Brain microvascular endothelial cell (primary cell): ENCODE measurements at regions not wholly inside any gene's neighbourhood (a gene's known extent, or its start where the extent isn't known, plus 50 kb on each side); places are given as distances from the start of the nearest gene placed in this dataset.

Source experiments
- DNase-seq: peaks from one replicate; pipeline ENCODE4 v3.0.0-alpha.2; 2020
- H3K27ac ChIP-seq: fragments of 250-450 bp; sonication (Bioruptor Pico); 2 replicates; pipeline ENCODE4 v1.5.1; 2020; ENCODE audit warnings: mild to moderate bottlenecking, moderate library complexity
- H3K27me3 ChIP-seq: fragments of 250-450 bp; sonication (Bioruptor Pico); replicated peaks from 2 replicates; pipeline ENCODE4 v1.5.1; 2020; ENCODE audit warnings: mild to moderate bottlenecking
- H3K36me3 ChIP-seq: fragments of 250-450 bp; sonication (Bioruptor Pico); replicated peaks from 2 replicates; pipeline ENCODE4 v1.5.1; 2020; ENCODE audit warnings: mild to moderate bottlenecking
- H3K4me3 ChIP-seq: 2 replicates; pipeline ENCODE4 v1.5.1; 2011; ENCODE audit warnings: low read depth, mild to moderate bottlenecking, control low read depth, low read length, moderate library complexity
- CTCF ChIP-seq: IDR thresholded peaks from 2 replicates; pipeline ENCODE4 v1.5.1; 2011; ENCODE audit warnings: low read depth, mild to moderate bottlenecking, moderate library complexity, low read length, control low read depth, inconsistent platforms; ENCODE audit errors: missing control alignments
- in situ Hi-C: cut with HindIII; loops from 2 replicates; pipeline ENCODE4 v1.10.0; 2017; ENCODE audit warnings: low sequenced_read_pairs, low pct_ligation_motif_present

- DNase-seq: no peak
- H3K27me3 ChIP-seq: no peaks in the 10 kb centered on the region
- no peak for TF ChIP-seq CTCF
- no peak overlapping the region for H3K27ac ChIP-seq
- in situ Hi-C loops: no loop called here
- no peaks in the 10 kb centered on the region for H3K36me3 ChIP-seq
- H3K4me3 ChIP-seq: no peak overlapping the region
Observed at GRCh38 chr2:84247532-84247931, 211.5 kb downstream of the SUCLG1 start.

GRCh38 chr2:84243788-84244733 lies 215.0 kb downstream of the SUCLG1 start:
- Histone ChIP-seq H3K27ac (no peak overlapping the region), H3K4me3 (no peak overlapping the region), H3K36me3 (no peaks in the 10 kb centered on the region), H3K27me3 (no peaks in the 10 kb centered on the region)
- DNase-seq: no peak
- in situ Hi-C loops: no loop called here
- TF ChIP-seq CTCF: no peak

DNA sequence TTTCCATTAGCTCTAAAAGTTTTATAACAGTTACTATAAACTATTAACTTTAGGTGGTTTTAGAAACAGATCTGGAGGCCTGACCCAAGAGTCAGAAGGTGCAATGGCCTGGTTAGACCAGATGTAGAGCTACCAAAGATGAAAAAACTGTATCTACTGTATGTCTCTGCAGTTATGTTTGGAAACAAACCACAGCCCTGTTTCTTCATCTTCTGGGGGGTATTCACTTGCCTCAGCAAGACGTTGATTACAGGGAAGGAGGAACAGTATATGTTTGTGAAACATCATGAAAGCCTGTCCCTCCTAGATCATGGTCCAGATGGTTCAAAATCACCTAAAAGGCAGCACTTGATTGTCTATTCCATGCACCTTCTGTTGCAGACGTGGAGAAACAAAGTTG lies 220.2 kb downstream of the SUCLG1 start:
- in situ Hi-C loops: no loop called here
- no peak for TF ChIP-seq CTCF
- no peak overlapping the region for H3K27ac ChIP-seq
- H3K36me3 ChIP-seq: no peaks in the 10 kb centered on the region
- no peak for DNase-seq
- no peak overlapping the region for H3K4me3 ChIP-seq
- H3K27me3 ChIP-seq: no peaks in the 10 kb centered on the region

- Histone ChIP-seq H3K27ac (no peak overlapping the region), H3K36me3 (no peaks in the 10 kb centered on the region), H3K27me3 (no peaks in the 10 kb centered on the region), H3K4me3 (no peak overlapping the region)
- DNase-seq: no peak
- no peak for TF ChIP-seq CTCF
- in situ Hi-C loops: no loop called here
Observed at GRCh38 chr2:84236288-84236687, 222.8 kb downstream of the SUCLG1 start.

DNA sequence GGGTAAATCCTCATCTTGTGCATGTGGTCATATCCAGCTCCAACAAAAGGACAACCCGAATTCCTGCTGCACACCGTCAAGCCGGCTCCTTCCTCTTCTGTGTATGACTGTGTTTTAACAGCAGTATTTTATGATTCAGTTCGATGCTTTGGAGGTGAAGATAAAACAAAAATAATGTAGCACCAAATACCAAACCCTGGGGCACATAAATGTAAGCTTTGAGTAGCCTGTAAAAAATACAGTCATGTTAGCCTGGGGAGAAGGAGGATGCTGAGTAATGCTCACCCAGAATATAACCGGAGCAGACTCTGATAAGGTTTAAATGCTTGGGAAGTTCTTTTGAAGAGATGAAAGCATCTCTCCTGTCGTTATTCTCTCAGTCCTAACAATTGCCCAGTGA lies 225.0 kb downstream of the SUCLG1 start:
- Histone ChIP-seq H3K27me3 (no peaks in the 10 kb centered on the region), H3K36me3 (no peaks in the 10 kb centered on the region), H3K27ac (no peak overlapping the region), H3K4me3 (no peak overlapping the region)
- DNase-seq: no peak
- in situ Hi-C loops: no loop called here
- TF ChIP-seq CTCF: no peak
